ENCODE measurements at regions not wholly inside any gene's neighbourhood (a gene's known extent, or its start where the extent isn't known, plus 50 kb on each side); places are given as distances from the start of the nearest gene placed in this dataset.

DNA sequence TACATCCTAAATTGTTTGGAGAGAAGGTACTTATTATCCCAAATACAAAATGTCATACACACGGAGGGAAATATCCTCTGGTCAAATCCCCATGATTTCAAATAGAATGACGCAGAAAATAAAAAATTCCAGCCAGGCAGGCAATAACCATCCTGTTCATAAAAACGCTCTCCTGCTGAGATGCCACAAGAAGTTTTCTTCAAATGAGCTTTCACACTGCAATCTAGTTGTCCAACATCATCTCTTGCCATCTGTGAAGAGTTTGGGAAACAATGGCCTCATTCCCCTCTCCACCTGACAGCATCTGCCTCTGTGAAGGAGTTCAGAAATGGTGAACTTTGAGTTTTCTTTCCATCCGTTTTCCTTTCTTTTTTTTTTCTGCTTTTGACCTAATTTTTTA is 83.3 kb upstream of the SLC30A5 start (continued):
- TF ChIP-seq, protein P1, sequence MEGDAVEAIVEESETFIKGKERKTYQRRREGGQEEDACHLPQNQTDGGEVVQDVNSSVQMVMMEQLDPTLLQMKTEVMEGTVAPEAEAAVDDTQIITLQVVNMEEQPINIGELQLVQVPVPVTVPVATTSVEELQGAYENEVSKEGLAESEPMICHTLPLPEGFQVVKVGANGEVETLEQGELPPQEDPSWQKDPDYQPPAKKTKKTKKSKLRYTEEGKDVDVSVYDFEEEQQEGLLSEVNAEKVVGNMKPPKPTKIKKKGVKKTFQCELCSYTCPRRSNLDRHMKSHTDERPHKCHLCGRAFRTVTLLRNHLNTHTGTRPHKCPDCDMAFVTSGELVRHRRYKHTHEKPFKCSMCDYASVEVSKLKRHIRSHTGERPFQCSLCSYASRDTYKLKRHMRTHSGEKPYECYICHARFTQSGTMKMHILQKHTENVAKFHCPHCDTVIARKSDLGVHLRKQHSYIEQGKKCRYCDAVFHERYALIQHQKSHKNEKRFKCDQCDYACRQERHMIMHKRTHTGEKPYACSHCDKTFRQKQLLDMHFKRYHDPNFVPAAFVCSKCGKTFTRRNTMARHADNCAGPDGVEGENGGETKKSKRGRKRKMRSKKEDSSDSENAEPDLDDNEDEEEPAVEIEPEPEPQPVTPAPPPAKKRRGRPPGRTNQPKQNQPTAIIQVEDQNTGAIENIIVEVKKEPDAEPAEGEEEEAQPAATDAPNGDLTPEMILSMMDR (conservative IDR thresholded peaks at IDR 0.05; ENCODE audit: low read depth in 2 of 2) = no peak
- TF ChIP-seq JUNB (IDR thresholded peaks at IDR 0.05; ENCODE audit: unreplicated experiment) = no peak
- TF ChIP-seq ZNF331 (CRISPR knock-in tag; IDR thresholded peaks at IDR 0.05; ENCODE audit: low read depth) = no peak
- TF ChIP-seq, protein P2, sequence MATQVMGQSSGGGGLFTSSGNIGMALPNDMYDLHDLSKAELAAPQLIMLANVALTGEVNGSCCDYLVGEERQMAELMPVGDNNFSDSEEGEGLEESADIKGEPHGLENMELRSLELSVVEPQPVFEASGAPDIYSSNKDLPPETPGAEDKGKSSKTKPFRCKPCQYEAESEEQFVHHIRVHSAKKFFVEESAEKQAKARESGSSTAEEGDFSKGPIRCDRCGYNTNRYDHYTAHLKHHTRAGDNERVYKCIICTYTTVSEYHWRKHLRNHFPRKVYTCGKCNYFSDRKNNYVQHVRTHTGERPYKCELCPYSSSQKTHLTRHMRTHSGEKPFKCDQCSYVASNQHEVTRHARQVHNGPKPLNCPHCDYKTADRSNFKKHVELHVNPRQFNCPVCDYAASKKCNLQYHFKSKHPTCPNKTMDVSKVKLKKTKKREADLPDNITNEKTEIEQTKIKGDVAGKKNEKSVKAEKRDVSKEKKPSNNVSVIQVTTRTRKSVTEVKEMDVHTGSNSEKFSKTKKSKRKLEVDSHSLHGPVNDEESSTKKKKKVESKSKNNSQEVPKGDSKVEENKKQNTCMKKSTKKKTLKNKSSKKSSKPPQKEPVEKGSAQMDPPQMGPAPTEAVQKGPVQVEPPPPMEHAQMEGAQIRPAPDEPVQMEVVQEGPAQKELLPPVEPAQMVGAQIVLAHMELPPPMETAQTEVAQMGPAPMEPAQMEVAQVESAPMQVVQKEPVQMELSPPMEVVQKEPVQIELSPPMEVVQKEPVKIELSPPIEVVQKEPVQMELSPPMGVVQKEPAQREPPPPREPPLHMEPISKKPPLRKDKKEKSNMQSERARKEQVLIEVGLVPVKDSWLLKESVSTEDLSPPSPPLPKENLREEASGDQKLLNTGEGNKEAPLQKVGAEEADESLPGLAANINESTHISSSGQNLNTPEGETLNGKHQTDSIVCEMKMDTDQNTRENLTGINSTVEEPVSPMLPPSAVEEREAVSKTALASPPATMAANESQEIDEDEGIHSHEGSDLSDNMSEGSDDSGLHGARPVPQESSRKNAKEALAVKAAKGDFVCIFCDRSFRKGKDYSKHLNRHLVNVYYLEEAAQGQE (IDR thresholded peaks at IDR 0.05; ENCODE audit: unreplicated experiment) = no peak
- no peak for TF ChIP-seq CREB1 (CRISPR knock-in tag; IDR thresholded peaks at IDR 0.05; ENCODE audit: low read depth)
- TF ChIP-seq STAT1 (IDR thresholded peaks at IDR 0.05; ENCODE audit: unreplicated experiment) = no peak
- no peak for TF ChIP-seq EZH2 (IDR thresholded peaks at IDR 0.05; ENCODE audit: low read depth, unreplicated experiment)

DNA sequence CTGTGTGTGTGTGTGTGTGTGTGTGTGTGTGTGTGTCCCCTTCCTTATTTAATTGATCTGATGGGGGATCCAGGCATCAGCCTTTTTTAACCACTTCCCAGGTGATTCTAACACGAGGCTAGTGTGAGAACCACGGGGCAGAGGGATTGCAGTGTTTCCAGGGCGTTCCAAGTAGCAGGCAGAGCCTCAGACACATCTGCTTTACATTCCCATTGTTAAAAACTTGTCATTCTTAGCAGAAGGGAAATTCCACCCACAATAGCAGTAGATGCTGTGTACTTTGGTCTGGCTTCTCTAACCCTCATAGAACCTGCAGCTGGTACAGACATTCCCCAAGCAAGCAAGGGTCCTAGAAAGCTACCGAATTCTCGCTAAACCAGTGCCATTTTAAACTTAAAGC is 81.9 kb upstream of the SLC30A5 start:
- Mint-ChIP-seq H3K4me3 (no peak overlapping the region), H3K27ac (no peak overlapping the region), H3K9me3 (no peaks in the 10 kb centered on the region), H3K27me3 (ENCODE audit: insufficient read depth, low read depth, poor library complexity) (peaks cover 6% of the 10 kb centered on the region), H3K36me3 (ENCODE audit: low read depth) (no peaks in the 10 kb centered on the region), H3K4me1 (peaks cover 5% of the 10 kb centered on the region; the same call in 2 of the 3 replicates)
- ATAC-seq = no peak
- no peaks in the 10 kb centered on the region for H4K20me1 ChIP-seq (replicated peaks; ENCODE audit: insufficient read depth)
- DNase-seq (ENCODE audit: low spot score) = no peak
- H3K4me1 ChIP-seq (ENCODE audit: insufficient read depth) = peaks cover 2% of the 10 kb centered on the region; the same call in 1 of the 2 replicates
- no peaks in the 10 kb centered on the region for H3K36me3 ChIP-seq (ENCODE audit: insufficient read depth)
- H2AFZ ChIP-seq = no peak overlapping the region
- no peak overlapping the region for H3K27ac ChIP-seq (ENCODE audit: low read depth)
- no peaks in the 10 kb centered on the region for H3K9me2 ChIP-seq (ENCODE audit: insufficient read depth)
- no peaks in the 10 kb centered on the region for H3K79me2 ChIP-seq (replicated peaks; ENCODE audit: insufficient read depth)
- no peaks in the 10 kb centered on the region for H3F3A ChIP-seq (replicated peaks; ENCODE audit: low read depth)
- H3K4me2 ChIP-seq = no peak overlapping the region
- H3K27me3 ChIP-seq (ENCODE audit: insufficient read depth) = no peaks in the 10 kb centered on the region
- no peak overlapping the region for H3K4me3 ChIP-seq
- TF ChIP-seq, protein P3, sequence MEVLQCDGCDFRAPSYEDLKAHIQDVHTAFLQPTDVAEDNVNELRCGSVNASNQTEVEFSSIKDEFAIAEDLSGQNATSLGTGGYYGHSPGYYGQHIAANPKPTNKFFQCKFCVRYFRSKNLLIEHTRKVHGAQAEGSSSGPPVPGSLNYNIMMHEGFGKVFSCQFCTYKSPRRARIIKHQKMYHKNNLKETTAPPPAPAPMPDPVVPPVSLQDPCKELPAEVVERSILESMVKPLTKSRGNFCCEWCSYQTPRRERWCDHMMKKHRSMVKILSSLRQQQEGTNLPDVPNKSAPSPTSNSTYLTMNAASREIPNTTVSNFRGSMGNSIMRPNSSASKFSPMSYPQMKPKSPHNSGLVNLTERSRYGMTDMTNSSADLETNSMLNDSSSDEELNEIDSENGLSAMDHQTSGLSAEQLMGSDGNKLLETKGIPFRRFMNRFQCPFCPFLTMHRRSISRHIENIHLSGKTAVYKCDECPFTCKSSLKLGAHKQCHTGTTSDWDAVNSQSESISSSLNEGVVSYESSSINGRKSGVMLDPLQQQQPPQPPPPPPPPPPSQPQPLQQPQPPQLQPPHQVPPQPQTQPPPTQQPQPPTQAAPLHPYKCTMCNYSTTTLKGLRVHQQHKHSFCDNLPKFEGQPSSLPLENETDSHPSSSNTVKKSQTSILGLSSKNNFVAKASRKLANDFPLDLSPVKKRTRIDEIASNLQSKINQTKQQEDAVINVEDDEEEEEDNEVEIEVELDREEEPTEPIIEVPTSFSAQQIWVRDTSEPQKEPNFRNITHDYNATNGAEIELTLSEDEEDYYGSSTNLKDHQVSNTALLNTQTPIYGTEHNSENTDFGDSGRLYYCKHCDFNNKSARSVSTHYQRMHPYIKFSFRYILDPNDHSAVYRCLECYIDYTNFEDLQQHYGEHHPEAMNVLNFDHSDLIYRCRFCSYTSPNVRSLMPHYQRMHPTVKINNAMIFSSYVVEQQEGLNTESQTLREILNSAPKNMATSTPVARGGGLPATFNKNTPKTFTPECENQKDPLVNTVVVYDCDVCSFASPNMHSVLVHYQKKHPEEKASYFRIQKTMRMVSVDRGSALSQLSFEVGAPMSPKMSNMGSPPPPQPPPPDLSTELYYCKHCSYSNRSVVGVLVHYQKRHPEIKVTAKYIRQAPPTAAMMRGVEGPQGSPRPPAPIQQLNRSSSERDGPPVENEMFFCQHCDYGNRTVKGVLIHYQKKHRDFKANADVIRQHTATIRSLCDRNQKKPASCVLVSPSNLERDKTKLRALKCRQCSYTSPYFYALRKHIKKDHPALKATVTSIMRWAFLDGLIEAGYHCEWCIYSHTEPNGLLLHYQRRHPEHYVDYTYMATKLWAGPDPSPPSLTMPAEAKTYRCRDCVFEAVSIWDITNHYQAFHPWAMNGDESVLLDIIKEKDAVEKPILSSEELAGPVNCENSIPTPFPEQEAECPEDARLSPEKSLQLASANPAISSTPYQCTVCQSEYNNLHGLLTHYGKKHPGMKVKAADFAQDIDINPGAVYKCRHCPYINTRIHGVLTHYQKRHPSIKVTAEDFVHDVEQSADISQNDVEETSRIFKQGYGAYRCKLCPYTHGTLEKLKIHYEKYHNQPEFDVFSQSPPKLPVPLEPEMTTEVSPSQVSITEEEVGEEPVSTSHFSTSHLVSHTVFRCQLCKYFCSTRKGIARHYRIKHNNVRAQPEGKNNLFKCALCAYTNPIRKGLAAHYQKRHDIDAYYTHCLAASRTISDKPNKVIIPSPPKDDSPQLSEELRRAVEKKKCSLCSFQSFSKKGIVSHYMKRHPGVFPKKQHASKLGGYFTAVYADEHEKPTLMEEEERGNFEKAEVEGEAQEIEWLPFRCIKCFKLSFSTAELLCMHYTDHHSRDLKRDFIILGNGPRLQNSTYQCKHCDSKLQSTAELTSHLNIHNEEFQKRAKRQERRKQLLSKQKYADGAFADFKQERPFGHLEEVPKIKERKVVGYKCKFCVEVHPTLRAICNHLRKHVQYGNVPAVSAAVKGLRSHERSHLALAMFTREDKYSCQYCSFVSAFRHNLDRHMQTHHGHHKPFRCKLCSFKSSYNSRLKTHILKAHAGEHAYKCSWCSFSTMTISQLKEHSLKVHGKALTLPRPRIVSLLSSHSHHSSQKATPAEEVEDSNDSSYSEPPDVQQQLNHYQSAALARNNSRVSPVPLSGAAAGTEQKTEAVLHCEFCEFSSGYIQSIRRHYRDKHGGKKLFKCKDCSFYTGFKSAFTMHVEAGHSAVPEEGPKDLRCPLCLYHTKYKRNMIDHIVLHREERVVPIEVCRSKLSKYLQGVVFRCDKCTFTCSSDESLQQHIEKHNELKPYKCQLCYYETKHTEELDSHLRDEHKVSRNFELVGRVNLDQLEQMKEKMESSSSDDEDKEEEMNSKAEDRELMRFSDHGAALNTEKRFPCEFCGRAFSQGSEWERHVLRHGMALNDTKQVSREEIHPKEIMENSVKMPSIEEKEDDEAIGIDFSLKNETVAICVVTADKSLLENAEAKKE (CRISPR knock-in tag; IDR thresholded peaks at IDR 0.05) = no peak
- TF ChIP-seq, protein P2 (IDR thresholded peaks at IDR 0.05; ENCODE audit: unreplicated experiment) = no peak
- TF ChIP-seq ZNF114 (CRISPR knock-in tag; IDR thresholded peaks at IDR 0.05) (no peak), NANOG (IDR thresholded peaks at IDR 0.05; ENCODE audit: borderline replicate concordance) (no peak)

Measured in GM23338 (cell line).